Vagina (tissue), 2 donors: ENCODE measurements at regions not wholly inside any gene's neighbourhood (a gene's known extent, or its start where the extent isn't known, plus 50 kb on each side); places are given as distances from the start of the nearest gene placed in this dataset.

Experiments used
- POLR2A ChIP-seq, 2 donors: fragments of 450-650 bp; IDR thresholded peaks; one replicate each; pipeline ENCODE4 v1.6.1; 2017; ENCODE audit warnings: antibody characterized with exemption in 2 of 2, mild to moderate bottlenecking in 2 of 2, moderate library complexity in 2 of 2
- TF ChIP-seq, protein P1 (sequence below), 3 experiments: fragments of 450-650 bp in 2 of 3; fragments of 200-600 bp in 1 of 3; sonication (generic) in 1 of 3; IDR thresholded peaks; one replicate each; pipeline ENCODE4 v1.5.1; 2017 to 2019; ENCODE audit warnings: antibody characterized with exemption in 3 of 3, mild to moderate bottlenecking in 2 of 3, moderate library complexity in 2 of 3

DNA sequence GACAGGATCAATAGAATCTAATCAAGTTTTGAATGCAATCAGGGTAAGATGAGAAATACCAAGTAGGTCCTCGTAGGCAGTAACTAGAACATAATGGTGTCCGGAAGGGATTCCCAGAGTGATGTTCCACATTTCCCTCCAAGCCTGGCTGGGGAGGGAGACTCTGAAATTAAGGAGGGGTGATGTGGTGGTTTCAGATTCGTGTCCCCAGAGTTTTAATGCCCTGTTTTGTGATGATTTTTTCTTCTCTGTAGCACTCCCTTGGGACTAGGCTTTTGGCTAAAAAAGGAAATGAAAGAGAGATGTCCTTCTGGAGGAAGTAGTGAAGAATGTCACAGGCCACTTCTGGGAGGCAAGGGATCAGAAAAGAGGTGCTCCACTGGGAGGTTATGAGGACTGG, 108.3 kb upstream of the CACNA2D3 start:
- TF ChIP-seq POLR2A (IDR thresholded peaks at IDR 0.05) = no peak
- TF ChIP-seq, protein P1, sequence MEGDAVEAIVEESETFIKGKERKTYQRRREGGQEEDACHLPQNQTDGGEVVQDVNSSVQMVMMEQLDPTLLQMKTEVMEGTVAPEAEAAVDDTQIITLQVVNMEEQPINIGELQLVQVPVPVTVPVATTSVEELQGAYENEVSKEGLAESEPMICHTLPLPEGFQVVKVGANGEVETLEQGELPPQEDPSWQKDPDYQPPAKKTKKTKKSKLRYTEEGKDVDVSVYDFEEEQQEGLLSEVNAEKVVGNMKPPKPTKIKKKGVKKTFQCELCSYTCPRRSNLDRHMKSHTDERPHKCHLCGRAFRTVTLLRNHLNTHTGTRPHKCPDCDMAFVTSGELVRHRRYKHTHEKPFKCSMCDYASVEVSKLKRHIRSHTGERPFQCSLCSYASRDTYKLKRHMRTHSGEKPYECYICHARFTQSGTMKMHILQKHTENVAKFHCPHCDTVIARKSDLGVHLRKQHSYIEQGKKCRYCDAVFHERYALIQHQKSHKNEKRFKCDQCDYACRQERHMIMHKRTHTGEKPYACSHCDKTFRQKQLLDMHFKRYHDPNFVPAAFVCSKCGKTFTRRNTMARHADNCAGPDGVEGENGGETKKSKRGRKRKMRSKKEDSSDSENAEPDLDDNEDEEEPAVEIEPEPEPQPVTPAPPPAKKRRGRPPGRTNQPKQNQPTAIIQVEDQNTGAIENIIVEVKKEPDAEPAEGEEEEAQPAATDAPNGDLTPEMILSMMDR (IDR thresholded peaks at IDR 0.05) = no peak
